Esophagus muscularis mucosa (tissue), 3 donors: ENCODE measurements at regions not wholly inside any gene's neighbourhood (a gene's known extent, or its start where the extent isn't known, plus 50 kb on each side); places are given as distances from the start of the nearest gene placed in this dataset.

Experiments used
- CTCF ChIP-seq, 3 experiments: fragments of 200-600 bp in 2 of 3; fragments of 450-650 bp in 1 of 3; sonication (generic) in 2 of 3; IDR thresholded peaks; one replicate each; pipeline ENCODE4 v1.5.1; 2017 to 2019; ENCODE audit warnings: antibody characterized with exemption in 3 of 3, mild to moderate bottlenecking in 2 of 3, moderate library complexity in 1 of 3
- POLR2A ChIP-seq: fragments of 450-650 bp; IDR thresholded peaks from one replicate; pipeline ENCODE4 v1.6.1; 2017; ENCODE audit warnings: antibody characterized with exemption, moderate library complexity, mild to moderate bottlenecking, low read depth
- POLR2AphosphoS5 ChIP-seq, 2 donors: sonication (generic); formaldehyde crosslinking; IDR thresholded peaks; one replicate each; pipeline ENCODE4 v1.6.1; 2017; ENCODE audit warnings: antibody characterized with exemption in 2 of 2

- TF ChIP-seq CTCF (IDR thresholded peaks at IDR 0.05) (no peak), POLR2A (no peak), POLR2AphosphoS5 (IDR thresholded peaks at IDR 0.05) (no peak)
These were observed 146.1 kb downstream of the PDHA2 start for GRCh38 chr4:95985791-95986550.
